Spinal cord (tissue), 9 donors: ENCODE measurements at regions not wholly inside any gene's neighbourhood (a gene's known extent, or its start where the extent isn't known, plus 50 kb on each side); places are given as distances from the start of the nearest gene placed in this dataset.
A peak's percentile ranks its signal among the peaks of the same experiment; 100 is the strongest.

Experiments used
- DNase-seq, 6 donors: peaks; one replicate each; pipeline versions ENCODE4 v3.0.0 to v3.0.0-alpha.2; 2013 to 2015; ENCODE audit warnings: low spot score in 6 of 6, low read depth in 4 of 6
- H3K27ac ChIP-seq: one replicate; pipeline ENCODE4 v1.5.1; 2013; ENCODE audit warnings: low read depth, low read length, control low read depth
- H3K27me3 ChIP-seq: one replicate; pipeline ENCODE4 v1.6.1; 2013; ENCODE audit warnings: low read length; ENCODE audit not compliant: control insufficient read depth, insufficient read depth
- H3K36me3 ChIP-seq: one replicate; pipeline ENCODE4 v1.6.1; 2013; ENCODE audit warnings: low read length; ENCODE audit not compliant: control insufficient read depth, insufficient read depth
- H3K4me1 ChIP-seq: one replicate; pipeline ENCODE4 v1.6.1; 2013; ENCODE audit warnings: low read length; ENCODE audit not compliant: control insufficient read depth, insufficient read depth
- H3K4me3 ChIP-seq: one replicate; pipeline ENCODE4 v1.5.1; 2013; ENCODE audit warnings: low read depth, low read length, control low read depth
- H3K9me3 ChIP-seq: one replicate; pipeline ENCODE4 v1.6.1; 2013; ENCODE audit warnings: low read length; ENCODE audit not compliant: control insufficient read depth, insufficient read depth
- WGBS: methylation state at CpG from one replicate; pipeline ENCODE4 v1.1.5; 2013; ENCODE audit warnings: missing lambda C conversion rate; ENCODE audit not compliant: insufficient coverage; 5-methylcytosine and 5-hydroxymethylcytosine counted together
- donor health status: healthy.

DNA sequence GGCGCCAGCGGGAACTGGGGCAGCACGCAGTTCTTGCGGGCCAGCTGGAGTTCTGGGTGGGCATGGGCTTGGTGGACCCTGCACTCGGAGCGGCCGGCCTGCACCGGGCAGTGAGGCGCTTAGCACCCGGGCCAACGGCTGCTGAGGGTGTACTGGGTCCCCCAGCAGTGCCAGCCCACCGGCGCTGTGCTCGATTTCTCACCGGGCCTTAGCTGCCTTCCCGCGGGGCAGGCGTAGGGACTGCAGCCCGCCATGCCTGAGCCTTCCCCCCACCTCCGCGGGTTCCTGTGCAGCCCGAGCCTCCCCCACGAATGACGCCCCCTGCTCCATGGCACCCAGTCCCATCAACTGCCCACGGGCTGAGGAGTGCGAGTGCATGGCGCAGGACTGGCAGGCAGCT is 168.8 kb downstream of the CD24 start:
- Histone ChIP-seq H3K36me3 (no peaks in the 10 kb centered on the region), H3K4me1 (peaks cover 17% of the 10 kb centered on the region), H3K27ac (no peak overlapping the region), H3K27me3 (no peaks in the 10 kb centered on the region), H3K9me3 (peaks cover 16% of the 10 kb centered on the region), H3K4me3 (no peak overlapping the region)
- no peak for DNase-seq
- 89% methylated on average over 21 of the region's 27 CpGs for WGBS

GRCh38 chr6:106804346-106805335 is 169.9 kb downstream of the CD24 start:
- no peak overlapping the region for H3K27ac ChIP-seq
- H3K4me1 ChIP-seq = peaks cover 17% of the 10 kb centered on the region
- H3K4me3 ChIP-seq = no peak overlapping the region
- no peaks in the 10 kb centered on the region for H3K36me3 ChIP-seq
- peak in 1 of 6 donors; percentile 15 for DNase-seq
- H3K9me3 ChIP-seq = peaks cover 11% of the 10 kb centered on the region
- 25% methylated on average over 4 of the region's 7 CpGs for WGBS
- no peaks in the 10 kb centered on the region for H3K27me3 ChIP-seq

DNA sequence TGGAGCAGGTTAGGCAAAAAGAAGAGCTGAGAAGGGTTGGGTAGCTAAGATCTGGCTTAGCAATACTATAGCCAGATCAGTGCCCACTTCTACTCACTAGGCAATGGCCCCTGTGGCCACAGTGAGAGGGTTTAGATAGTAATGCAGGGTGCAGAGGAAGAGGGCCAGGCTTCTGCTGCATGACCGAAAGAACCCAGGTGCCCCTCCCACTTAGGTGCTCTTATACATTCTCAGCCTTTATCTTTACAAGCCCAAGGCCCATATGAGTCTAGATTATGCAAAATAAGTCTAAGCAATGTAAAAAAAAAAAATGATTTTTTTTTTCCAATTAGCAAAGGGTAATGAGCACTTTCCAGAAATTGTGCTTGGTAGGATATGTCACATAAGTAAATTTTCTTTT is 171.3 kb downstream of the CD24 start:
- Histone ChIP-seq H3K9me3 (peaks cover 8% of the 10 kb centered on the region), H3K4me1 (peaks cover 17% of the 10 kb centered on the region), H3K27me3 (no peaks in the 10 kb centered on the region), H3K36me3 (no peaks in the 10 kb centered on the region), H3K4me3 (no peak overlapping the region), H3K27ac (no peak overlapping the region)
- no peak for DNase-seq
- no CpG with 5 or more reads among the region's 1 CpG for WGBS

DNA sequence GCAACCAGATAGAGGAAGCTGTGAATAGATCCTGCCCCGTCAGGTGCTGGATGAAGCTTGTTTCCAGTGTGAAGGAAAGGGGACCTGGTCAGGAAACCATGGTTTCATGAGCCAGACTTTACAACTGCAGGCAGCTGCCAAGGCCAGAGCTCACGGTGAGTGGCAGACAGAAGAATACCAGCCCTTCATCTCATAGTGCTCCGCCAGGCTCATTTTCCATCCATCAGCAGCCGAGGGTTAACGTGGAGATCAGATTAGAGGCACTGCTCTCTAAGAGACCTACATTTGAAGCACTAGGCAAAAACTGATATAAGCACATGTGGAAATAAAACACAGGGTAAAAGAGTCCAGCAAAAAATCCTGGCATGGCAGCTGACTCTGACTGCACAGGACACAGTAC is 172.4 kb downstream of the CD24 start:
- 25% methylated on average over 2 of the region's 5 CpGs for WGBS

GRCh38 chr6:106801256-106801655 is 171.9 kb downstream of the QRSL1 start:
- H3K4me3 ChIP-seq = no peak overlapping the region
- DNase-seq = peak in 1 of 6 donors; percentile 63
- no peaks in the 10 kb centered on the region for H3K36me3 ChIP-seq
- no peaks in the 10 kb centered on the region for H3K27me3 ChIP-seq
- H3K4me1 ChIP-seq = peaks cover 17% of the 10 kb centered on the region
- 80% methylated on average over 8 of the region's 8 CpGs for WGBS
- no peaks in the 10 kb centered on the region for H3K9me3 ChIP-seq
- H3K27ac ChIP-seq = no peak overlapping the region

More for the DNA sequence above, 172.4 kb downstream of the CD24 start:
- H3K36me3 ChIP-seq = no peaks in the 10 kb centered on the region
- DNase-seq = peak in 2 of 6 donors; percentile 20 to 36
- H3K9me3 ChIP-seq = peaks cover 3% of the 10 kb centered on the region
- H3K4me1 ChIP-seq = peaks cover 17% of the 10 kb centered on the region
- no peaks in the 10 kb centered on the region for H3K27me3 ChIP-seq
- no peak overlapping the region for H3K4me3 ChIP-seq
- H3K27ac ChIP-seq = no peak overlapping the region

- H3K9me3 ChIP-seq = no peaks in the 10 kb centered on the region
- H3K4me3 ChIP-seq = no peak overlapping the region
- no peaks in the 10 kb centered on the region for H3K27me3 ChIP-seq
- WGBS = 95% methylated on average over 4 of the region's 5 CpGs
- DNase-seq = no peak
- peaks cover 17% of the 10 kb centered on the region for H3K4me1 ChIP-seq
- H3K27ac ChIP-seq = no peak overlapping the region
- no peaks in the 10 kb centered on the region for H3K36me3 ChIP-seq
These were observed 171.0 kb downstream of the QRSL1 start for GRCh38 chr6:106800379-106800778.

DNA sequence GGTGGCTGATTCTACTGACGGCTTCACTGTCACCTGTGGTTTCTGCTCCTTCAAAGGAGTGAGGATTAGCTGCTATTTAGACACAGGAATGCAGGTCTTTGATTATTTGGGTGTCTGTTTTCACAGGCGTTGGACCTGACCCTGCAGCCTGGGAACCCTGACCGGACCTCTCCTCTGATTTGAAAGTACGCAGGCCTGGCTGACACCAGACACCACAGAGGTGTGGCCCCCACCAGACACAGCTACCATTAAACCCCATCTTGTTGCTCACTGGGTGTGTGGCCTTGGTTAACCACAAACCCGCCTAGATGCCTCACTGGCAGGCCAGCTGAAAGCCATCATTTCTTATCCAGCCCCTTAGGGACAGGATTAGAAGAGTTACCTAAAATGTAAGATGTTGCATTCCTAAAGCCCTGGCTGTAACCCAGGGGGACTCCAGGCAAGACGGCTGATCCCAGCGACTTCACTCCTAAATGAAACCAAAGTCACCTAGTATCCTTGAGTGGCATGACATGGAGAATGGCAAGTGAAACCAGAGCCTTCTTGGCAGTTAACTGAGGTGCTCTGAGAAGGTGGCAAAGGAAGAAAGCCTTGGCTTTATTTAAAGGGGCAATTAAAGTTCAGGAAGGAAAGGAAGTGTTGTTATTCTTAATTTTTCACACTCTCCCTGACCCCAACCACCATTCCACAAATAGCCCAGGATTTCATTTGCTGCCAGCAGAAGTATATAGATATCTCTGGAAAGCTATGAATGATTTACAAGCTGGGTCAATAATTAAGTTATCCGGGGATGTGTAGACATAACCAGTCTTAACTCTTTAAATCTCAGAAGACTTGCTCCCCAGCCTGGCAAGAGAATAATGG is 169.9 kb downstream of the QRSL1 start:
- Histone ChIP-seq H3K27me3 (no peaks in the 10 kb centered on the region), H3K9me3 (no peaks in the 10 kb centered on the region), H3K4me3 (no peak overlapping the region), H3K4me1 (peaks cover 17% of the 10 kb centered on the region), H3K36me3 (no peaks in the 10 kb centered on the region), H3K27ac (no peak overlapping the region)
- 81% methylated on average over 4 of the region's 8 CpGs for WGBS
- no peak for DNase-seq

DNA sequence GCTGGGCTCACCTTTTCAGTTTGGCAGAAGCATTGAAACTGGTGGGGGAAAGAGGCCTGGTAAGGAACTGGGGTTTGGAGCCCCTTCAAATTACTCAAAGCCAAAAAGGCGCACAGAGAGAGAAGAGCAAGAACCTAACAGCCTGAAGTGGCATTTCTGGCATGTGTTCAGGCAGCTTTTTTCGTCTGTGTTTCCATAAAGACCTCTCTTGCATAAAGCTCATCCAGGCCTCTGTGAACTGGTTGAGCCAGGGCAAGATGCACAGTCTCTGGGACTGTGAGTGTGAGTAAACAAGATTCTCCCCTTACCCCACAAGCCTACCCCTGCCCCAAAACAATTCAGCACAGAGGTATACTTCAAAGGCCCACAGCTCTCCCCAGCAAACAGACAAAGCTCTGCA is 167.8 kb downstream of the QRSL1 start:
- WGBS = 83% methylated on average over 1 of the region's 2 CpGs
- Histone ChIP-seq H3K36me3 (no peaks in the 10 kb centered on the region), H3K9me3 (no peaks in the 10 kb centered on the region), H3K4me3 (no peak overlapping the region), H3K27me3 (no peaks in the 10 kb centered on the region), H3K4me1 (peaks cover 13% of the 10 kb centered on the region), H3K27ac (no peak overlapping the region)
- no peak for DNase-seq

- H3K4me3 ChIP-seq = no peak overlapping the region
- H3K36me3 ChIP-seq = no peaks in the 10 kb centered on the region
- peaks cover 9% of the 10 kb centered on the region for H3K4me1 ChIP-seq
- H3K27me3 ChIP-seq = no peaks in the 10 kb centered on the region
- no peak for DNase-seq
- no peaks in the 10 kb centered on the region for H3K9me3 ChIP-seq
- no peak overlapping the region for H3K27ac ChIP-seq
- no CpG with 5 or more reads among the region's 1 CpG for WGBS
These were observed 167.4 kb downstream of the QRSL1 start for GRCh38 chr6:106796781-106797180.
